Activated CD4-positive, alpha-beta T cell treated with anti-CD3 and anti-CD28 coated beads, Interleukin-2, amount 50 U/mL, for 16 hours (primary cell): ENCODE measurements at regions not wholly inside any gene's neighbourhood (a gene's known extent, or its start where the extent isn't known, plus 50 kb on each side); places are given as distances from the start of the nearest gene placed in this dataset.
A peak's percentile ranks its signal among the peaks of the same experiment; 100 is the strongest.

Source experiments
- DNase-seq: peaks from one replicate; pipeline ENCODE4 v3.0.0-alpha.2; 2020

DNA sequence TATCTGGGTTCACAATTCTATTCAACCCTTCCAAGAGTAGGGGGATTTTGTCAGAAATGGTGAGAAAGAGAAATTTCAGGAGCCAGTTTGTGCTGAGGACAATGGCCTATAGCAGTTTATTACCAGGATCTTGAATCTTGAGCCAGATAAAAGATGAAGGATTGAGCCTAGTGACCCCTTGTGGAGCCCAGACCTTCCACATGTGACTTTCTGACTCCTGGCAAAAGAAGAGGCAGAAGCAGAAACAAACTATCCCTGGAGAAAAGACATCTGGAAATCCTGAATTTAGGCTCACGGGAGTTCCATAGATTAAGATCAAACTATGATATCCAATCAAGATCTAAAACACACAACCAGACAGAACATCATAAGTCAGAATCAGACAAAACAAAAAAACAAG lies 60.9 kb upstream of the CHRM2 start:
- DNase-seq: no peak

- no peak for DNase-seq
Observed at GRCh38 chr7:136803028-136803427, 65.4 kb upstream of the CHRM2 start.

DNA sequence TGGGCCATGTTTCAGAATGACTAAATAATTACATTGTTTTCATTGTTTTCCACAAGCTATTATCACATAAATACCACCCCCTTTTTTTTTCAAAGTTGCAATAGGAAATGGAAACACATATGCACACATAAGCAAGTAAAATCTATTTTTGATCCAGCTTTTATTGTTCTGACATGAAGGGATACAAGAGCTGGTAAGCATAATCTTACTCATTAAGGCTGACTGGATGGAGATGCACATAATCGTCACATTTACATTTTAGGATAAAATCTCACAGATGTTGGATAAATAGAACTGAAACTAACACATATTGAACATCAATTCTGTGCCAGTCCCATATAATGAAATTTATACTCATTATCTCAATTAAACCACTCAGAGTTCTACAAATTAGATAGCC lies 84.5 kb upstream of the CHRM2 start:
- no peak for DNase-seq

- no peak for DNase-seq
Observed at GRCh38 chr7:136741941-136742340, 126.5 kb upstream of the CHRM2 start.

- DNase-seq: no peak
Observed at GRCh38 chr7:136728945-136729344, 139.5 kb upstream of the CHRM2 start.

- DNase-seq: no peak
Observed at GRCh38 chr7:136726460-136726859, 142.0 kb upstream of the CHRM2 start.

DNA sequence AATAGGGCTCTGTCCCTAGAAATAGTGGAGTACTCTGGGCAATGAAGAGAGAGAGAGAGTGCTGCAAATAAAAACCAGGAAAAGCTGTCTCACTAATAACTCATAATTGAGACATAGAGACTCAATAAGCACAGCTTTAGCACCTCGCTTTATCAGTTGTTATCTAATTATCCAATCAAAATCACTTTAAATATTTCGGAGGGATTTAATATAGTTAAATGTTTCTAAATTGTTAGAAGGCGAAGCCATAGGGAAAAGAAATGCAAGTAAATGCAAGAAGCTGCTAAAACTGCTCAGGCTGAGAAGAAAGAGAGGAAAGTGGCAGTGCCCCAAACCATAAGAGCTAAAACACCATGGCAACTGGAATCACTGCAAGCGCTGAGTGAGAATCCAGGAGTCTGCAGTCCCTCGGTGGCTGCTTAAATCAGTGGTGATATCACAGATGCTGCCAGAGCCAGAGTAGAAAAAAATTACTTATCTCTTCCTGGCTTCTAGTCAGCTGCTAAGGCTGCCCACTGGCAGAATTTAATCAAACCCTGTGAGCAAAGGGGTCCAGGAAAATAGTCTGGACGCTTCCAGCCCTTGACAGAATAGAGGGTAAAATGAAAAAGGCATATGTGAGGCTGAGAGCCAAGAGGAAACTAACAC lies 150.4 kb upstream of the CHRM2 start:
- no peak for DNase-seq

DNA sequence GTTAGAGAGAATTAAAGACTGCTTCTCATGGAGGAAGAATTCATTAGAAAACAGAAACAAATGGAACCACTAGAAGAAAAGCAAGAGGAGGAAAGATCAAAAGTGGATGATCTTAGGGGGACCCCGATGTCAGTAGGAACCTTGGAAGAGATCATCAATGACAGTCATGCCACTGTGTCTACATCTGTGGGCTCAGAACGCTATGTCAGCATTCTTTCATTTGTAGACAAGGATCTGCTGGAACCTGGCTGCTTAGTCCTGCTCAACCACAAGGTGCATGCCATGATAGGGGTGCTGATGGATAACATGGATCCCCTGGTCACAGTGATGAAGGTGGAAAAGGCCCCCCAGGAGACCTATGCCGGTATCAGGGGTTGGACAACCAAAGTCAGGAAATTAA lies 154.4 kb upstream of the CHRM2 start:
- DNase-seq: no peak

GRCh38 chr7:136710751-136711150 lies 157.7 kb upstream of the CHRM2 start:
- no peak for DNase-seq

GRCh38 chr7:136709876-136710275 lies 158.6 kb upstream of the CHRM2 start:
- DNase-seq: no peak

DNA sequence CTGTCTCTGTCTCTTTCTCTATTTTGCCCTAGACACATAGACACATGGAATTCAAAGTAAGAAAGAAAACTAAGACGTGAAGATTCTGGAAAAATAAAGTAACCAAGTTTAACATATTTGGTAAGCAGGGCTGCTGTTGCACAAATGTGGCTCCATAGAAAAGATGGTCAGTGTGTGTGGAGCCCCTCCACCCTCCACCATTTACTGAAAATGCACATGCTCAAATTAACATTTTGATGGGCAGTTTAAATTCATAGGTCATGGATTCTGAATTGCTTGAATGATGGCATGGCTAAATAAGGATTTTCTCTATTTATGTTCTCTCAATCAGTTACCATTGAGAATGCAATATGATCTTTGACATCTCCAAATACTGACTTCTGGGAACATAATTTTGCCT lies 165.5 kb upstream of the CHRM2 start:
- DNase-seq: no peak

DNA sequence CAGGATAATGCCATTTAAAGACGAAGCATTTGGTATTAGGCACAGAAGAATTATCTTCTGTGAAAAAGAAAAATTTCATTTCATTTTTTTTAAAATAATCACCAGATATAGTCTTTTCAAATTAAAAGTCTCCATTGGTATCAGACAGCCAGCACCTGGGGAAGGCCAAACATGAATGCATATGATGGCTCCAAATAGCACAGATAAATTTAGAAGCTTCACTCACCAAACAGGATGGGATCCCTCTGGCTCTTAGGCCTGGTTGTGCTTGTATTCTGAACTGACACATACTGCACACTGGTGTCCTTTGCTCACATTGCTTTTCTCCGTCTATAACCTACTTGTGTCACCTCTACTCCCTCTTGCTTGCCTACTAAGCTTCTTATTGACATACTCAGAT lies 169.5 kb upstream of the CHRM2 start:
- DNase-seq: no peak

- no peak for DNase-seq
Observed at GRCh38 chr7:136698231-136698630, 170.2 kb upstream of the CHRM2 start.

DNA sequence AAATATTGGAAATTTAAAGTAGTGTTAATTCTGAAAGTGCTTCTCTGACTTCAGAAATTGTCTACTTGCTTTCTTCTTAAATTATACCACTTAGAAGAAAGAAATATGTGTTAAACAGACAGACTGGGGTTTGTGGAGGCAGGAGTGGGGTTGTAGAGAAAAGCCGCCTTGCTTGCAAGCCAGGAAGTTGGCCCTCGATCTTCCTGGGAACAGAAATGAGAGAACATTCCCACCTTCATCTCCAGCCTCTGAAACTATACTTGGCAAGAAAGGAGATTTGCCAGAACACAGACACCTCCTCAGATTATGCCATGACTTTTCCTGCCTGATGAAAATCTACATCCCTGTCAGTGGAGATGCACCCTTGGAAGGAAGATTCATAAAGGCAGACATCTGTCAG lies 171.2 kb upstream of the CHRM2 start:
- DNase-seq: no peak

GRCh38 chr7:136693166-136694119 lies 175.0 kb upstream of the CHRM2 start:
- no peak for DNase-seq

DNA sequence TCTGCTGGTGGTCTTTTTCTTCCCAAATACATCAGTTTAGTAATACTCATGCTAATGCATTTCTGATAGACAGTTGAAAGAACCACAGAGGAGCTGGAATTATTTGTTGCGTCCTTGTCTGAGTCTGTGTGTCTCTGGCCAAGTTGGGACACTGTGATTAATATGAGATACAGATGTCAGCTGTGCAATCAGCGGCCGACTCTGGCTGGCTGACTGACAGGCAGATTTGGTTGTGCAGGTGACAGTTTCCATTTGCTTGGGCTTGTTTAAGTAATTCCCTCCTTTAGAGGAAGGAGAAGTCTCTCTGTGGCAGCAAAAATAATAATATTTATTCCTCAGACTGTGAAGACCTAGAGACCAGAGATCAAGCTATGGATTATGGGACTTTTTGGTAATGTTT lies 176.2 kb upstream of the CHRM2 start:
- DNase-seq: no peak

- DNase-seq: no peak
Observed at GRCh38 chr7:136688601-136689000, 179.9 kb upstream of the CHRM2 start.

DNA sequence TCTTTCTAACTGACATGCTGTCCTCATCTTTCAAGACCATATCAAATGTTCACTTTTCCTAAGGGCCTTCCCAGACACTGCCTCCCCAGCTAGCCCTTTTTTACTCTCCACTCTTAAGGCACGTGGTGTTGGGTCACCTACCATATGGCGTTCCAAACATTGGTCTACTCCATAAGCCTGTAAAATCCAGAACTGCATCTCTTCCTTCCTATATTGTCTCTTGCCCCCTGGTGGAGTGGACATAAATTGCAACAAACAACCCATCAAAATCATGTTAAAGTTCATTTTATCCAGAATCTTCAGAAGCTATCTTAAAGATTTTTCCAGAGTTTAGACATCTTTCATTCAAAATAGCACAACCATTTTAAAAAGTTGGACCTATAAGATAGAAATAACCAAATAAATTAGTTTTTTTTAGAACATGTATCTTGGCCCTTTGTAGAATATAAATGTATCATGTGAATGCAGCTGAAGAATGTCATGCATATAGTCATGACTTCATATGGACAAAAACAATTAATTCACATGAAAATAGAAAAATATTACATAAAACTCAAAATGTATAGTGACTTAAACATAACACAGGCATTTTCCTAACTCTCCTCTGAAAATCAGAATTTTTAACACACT lies 180.6 kb upstream of the CHRM2 start:
- peak; percentile 2 for DNase-seq

- no peak for DNase-seq
Observed at GRCh38 chr7:136685501-136686173, 182.8 kb upstream of the CHRM2 start.

DNA sequence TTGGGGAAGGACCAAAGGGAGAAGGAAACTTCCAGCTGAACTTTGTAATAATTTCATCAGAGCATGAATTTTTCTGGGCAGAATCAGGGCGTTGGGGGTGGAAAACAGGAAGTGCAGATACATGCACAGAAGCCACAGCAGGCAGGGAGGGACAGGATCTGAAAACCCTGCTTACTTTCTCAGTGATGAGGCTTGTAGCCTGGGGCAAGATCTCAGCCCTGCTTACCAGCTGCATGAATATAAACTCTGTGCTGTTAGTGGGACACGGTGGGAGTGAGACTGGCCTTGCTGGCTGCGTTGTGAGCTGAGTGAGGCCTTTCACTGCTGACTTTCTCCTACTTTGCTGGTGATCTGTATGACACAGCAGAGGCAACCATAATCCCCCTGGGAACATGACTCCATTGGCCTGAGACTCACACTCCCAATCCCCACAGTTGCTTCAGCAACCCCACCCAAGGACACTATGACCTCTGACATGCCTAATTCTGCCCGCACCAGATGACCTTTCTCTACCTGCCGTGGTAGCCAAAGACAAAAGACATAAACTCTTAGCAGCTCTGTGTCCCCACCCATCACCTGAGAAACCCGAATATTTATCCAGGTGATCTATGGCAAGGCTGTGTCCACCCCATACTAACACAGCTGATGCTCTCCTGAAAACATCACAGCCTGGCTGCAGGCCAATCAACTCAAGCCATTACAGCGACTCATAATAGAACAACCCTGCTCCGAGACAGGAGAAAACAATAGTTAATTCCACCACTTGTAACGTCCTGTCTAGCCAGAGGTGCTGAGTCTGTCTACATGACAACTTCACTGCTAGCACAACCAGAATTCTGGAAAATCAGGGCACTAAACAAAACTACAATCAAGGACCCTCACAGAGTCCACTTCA lies 190.7 kb upstream of the CHRM2 start:
- no peak for DNase-seq

- no peak for DNase-seq
Observed at GRCh38 chr7:136667584-136667983, 200.9 kb upstream of the CHRM2 start.

GRCh38 chr7:136665878-136666509 lies 202.5 kb upstream of the CHRM2 start:
- no peak for DNase-seq
